GM23338 (cell line): ENCODE measurements at regions not wholly inside any gene's neighbourhood (a gene's known extent, or its start where the extent isn't known, plus 50 kb on each side); places are given as distances from the start of the nearest gene placed in this dataset.

Source experiments
- ATAC-seq: fragments of 200-7000 bp; cut with Tn5 transposase; 3 replicates; pipeline ENCODE4 v1.9.1; 2020
- DNase-seq: peaks from one replicate; pipeline ENCODE4 v3.0.0-alpha.2; 2015; ENCODE audit warnings: low spot score
- H2AFZ ChIP-seq: fragments of 200-600 bp; sonication (generic); 2 replicates; pipeline ENCODE4 v1.8.0; 2016; ENCODE audit warnings: antibody characterized with exemption, mild to moderate bottlenecking, moderate library complexity
- H3F3A ChIP-seq: fragments of 200-600 bp; sonication (generic); replicated peaks from 2 replicates; pipeline ENCODE4 v1.8.0; 2017; ENCODE audit warnings: antibody characterized with exemption, mixed run types, low read depth
- H3K27ac ChIP-seq: fragments of 200-600 bp; sonication (generic); 2 replicates; pipeline ENCODE4 v1.6.1; 2016; ENCODE audit warnings: low read depth
- H3K27me3 ChIP-seq: fragments of 200-600 bp; sonication (generic); 2 replicates; pipeline ENCODE4 v1.8.0; 2016; ENCODE audit warnings: mild to moderate bottlenecking, mixed run types, moderate library complexity; ENCODE audit not compliant: insufficient read depth
- H3K36me3 ChIP-seq: fragments of 200-600 bp; sonication (generic); 2 replicates; pipeline ENCODE4 v1.8.0; 2016; ENCODE audit warnings: mild to moderate bottlenecking; ENCODE audit not compliant: insufficient read depth
- H3K4me1 ChIP-seq: fragments of 200-600 bp; sonication (generic); 2 replicates; pipeline ENCODE4 v1.8.0; 2016; ENCODE audit warnings: mild to moderate bottlenecking, moderate library complexity; ENCODE audit not compliant: insufficient read depth
- H3K4me2 ChIP-seq: fragments of 200-600 bp; sonication (generic); 2 replicates; pipeline ENCODE4 v1.7.1; 2017; ENCODE audit warnings: mixed run types
- H3K4me3 ChIP-seq: fragments of 200-600 bp; sonication (generic); 2 replicates; pipeline ENCODE4 v1.6.1; 2016; ENCODE audit warnings: mixed run types
- H3K79me2 ChIP-seq: fragments of 200-600 bp; sonication (generic); replicated peaks from 2 replicates; pipeline ENCODE4 v1.8.0; 2017; ENCODE audit warnings: mild to moderate bottlenecking; ENCODE audit not compliant: insufficient read depth
- H3K9me2 ChIP-seq: fragments of 200-600 bp; sonication (generic); 2 replicates; pipeline ENCODE4 v1.8.0; 2017; ENCODE audit not compliant: insufficient read depth
- H4K20me1 ChIP-seq: fragments of 200-600 bp; sonication (generic); replicated peaks from 2 replicates; pipeline ENCODE4 v1.8.0; 2017; ENCODE audit warnings: mild to moderate bottlenecking; ENCODE audit not compliant: insufficient read depth
- H3K27ac Mint-ChIP-seq: 2 replicates; pipeline ENCODE4 v1.8.0; 2020; ENCODE audit warnings: inconsistent platforms, mild to moderate bottlenecking, moderate library complexity, mixed read lengths
- H3K27me3 Mint-ChIP-seq: 3 replicates; pipeline ENCODE4 v1.8.0; 2022; ENCODE audit warnings: low read depth, mild to moderate bottlenecking, moderate library complexity, mixed read lengths, inconsistent platforms; ENCODE audit not compliant: insufficient read depth, poor library complexity
- H3K36me3 Mint-ChIP-seq: 3 replicates; pipeline ENCODE4 v1.8.0; 2021; ENCODE audit warnings: low read depth, mild to moderate bottlenecking, inconsistent platforms, moderate library complexity, mixed read lengths
- H3K4me1 Mint-ChIP-seq: 3 replicates; pipeline ENCODE4 v1.8.0; 2020; ENCODE audit warnings: mild to moderate bottlenecking, inconsistent platforms, mixed read lengths
- H3K4me3 Mint-ChIP-seq: 3 replicates; pipeline ENCODE4 v1.8.0; 2021; ENCODE audit warnings: moderate library complexity, mild to moderate bottlenecking, inconsistent platforms, mixed read lengths
- H3K9me3 Mint-ChIP-seq: 3 replicates; pipeline ENCODE4 v1.8.0; 2020; ENCODE audit warnings: moderate library complexity, mild to moderate bottlenecking, inconsistent platforms, mixed read lengths
- CTCF ChIP-seq, 2 experiments: fragments of 200-600 bp in 1 of 2; sonication (generic) in 1 of 2; conservative IDR thresholded peaks; 2 replicates each; pipeline versions ENCODE4 v1.5.1 to v1.6.1; 2016 to 2017; ENCODE audit warnings: antibody characterized with exemption in 2 of 2, low read depth in 2 of 2, mild to moderate bottlenecking in 2 of 2, moderate library complexity in 1 of 2
- ETS1 ChIP-seq: IDR thresholded peaks from 2 replicates; pipeline ENCODE4 v1.6.1; 2016; ENCODE audit warnings: antibody characterized with exemption
- EZH2phosphoT487 ChIP-seq: fragments of 200-600 bp; sonication (generic); IDR thresholded peaks from one replicate; pipeline ENCODE4 v1.8.1; 2018; ENCODE audit warnings: antibody characterized with exemption; ENCODE audit not compliant: unreplicated experiment
- NANOG ChIP-seq: IDR thresholded peaks from 2 replicates; pipeline ENCODE4 v1.6.1; 2016; ENCODE audit warnings: antibody characterized with exemption, borderline replicate concordance
- POLR2AphosphoS5 ChIP-seq: IDR thresholded peaks from 2 replicates; pipeline ENCODE4 v1.6.1; 2016; ENCODE audit warnings: antibody characterized with exemption, low read depth
- ZNF114 ChIP-seq: fragments of 250-450 bp; sonication (Bioruptor Pico); IDR thresholded peaks from 2 replicates; pipeline ENCODE4 v1.5.0; 2020; ENCODE audit warnings: mild to moderate bottlenecking, moderate library complexity
- ZNF331 ChIP-seq: fragments of 250-450 bp; sonication (Bioruptor Pico); IDR thresholded peaks from 2 replicates; pipeline ENCODE4 v1.5.0; 2020; ENCODE audit warnings: low read depth, mild to moderate bottlenecking, moderate library complexity
- TF ChIP-seq, protein P1 (sequence below): fragments of 250-450 bp; sonication (Bioruptor Pico); IDR thresholded peaks from 2 replicates; pipeline ENCODE4 v1.5.0; 2020; ENCODE audit warnings: mild to moderate bottlenecking, moderate library complexity

DNA sequence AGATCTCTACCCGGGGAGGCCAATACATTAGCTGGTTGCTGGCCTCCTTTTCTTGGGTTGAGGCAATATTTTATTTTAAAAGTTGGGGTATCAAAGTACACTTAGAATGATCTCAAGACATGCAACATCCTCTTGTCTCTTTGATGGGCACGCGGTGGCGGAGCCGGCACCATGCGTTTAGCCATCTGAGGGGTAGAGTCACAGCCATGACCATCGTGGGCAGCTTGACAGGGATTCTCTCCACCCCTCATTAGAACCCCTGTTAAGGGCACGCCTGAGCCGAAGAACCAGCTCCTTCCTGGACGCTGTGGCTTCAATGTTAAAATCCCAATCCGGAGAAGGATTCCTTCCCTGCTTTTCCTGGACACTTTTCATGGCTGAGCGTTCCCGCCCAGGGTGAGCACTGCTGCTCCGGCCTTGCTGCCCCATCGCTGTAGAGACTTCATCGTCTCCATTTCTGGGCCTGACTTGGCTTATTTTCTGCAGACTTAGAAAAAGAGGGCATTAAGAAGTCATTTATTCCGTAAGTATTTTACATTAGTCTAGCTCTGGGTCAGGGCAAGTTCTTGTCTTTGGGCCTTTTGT, 142.7 kb upstream of the CDH4 start (continued):
- TF ChIP-seq, protein P1, sequence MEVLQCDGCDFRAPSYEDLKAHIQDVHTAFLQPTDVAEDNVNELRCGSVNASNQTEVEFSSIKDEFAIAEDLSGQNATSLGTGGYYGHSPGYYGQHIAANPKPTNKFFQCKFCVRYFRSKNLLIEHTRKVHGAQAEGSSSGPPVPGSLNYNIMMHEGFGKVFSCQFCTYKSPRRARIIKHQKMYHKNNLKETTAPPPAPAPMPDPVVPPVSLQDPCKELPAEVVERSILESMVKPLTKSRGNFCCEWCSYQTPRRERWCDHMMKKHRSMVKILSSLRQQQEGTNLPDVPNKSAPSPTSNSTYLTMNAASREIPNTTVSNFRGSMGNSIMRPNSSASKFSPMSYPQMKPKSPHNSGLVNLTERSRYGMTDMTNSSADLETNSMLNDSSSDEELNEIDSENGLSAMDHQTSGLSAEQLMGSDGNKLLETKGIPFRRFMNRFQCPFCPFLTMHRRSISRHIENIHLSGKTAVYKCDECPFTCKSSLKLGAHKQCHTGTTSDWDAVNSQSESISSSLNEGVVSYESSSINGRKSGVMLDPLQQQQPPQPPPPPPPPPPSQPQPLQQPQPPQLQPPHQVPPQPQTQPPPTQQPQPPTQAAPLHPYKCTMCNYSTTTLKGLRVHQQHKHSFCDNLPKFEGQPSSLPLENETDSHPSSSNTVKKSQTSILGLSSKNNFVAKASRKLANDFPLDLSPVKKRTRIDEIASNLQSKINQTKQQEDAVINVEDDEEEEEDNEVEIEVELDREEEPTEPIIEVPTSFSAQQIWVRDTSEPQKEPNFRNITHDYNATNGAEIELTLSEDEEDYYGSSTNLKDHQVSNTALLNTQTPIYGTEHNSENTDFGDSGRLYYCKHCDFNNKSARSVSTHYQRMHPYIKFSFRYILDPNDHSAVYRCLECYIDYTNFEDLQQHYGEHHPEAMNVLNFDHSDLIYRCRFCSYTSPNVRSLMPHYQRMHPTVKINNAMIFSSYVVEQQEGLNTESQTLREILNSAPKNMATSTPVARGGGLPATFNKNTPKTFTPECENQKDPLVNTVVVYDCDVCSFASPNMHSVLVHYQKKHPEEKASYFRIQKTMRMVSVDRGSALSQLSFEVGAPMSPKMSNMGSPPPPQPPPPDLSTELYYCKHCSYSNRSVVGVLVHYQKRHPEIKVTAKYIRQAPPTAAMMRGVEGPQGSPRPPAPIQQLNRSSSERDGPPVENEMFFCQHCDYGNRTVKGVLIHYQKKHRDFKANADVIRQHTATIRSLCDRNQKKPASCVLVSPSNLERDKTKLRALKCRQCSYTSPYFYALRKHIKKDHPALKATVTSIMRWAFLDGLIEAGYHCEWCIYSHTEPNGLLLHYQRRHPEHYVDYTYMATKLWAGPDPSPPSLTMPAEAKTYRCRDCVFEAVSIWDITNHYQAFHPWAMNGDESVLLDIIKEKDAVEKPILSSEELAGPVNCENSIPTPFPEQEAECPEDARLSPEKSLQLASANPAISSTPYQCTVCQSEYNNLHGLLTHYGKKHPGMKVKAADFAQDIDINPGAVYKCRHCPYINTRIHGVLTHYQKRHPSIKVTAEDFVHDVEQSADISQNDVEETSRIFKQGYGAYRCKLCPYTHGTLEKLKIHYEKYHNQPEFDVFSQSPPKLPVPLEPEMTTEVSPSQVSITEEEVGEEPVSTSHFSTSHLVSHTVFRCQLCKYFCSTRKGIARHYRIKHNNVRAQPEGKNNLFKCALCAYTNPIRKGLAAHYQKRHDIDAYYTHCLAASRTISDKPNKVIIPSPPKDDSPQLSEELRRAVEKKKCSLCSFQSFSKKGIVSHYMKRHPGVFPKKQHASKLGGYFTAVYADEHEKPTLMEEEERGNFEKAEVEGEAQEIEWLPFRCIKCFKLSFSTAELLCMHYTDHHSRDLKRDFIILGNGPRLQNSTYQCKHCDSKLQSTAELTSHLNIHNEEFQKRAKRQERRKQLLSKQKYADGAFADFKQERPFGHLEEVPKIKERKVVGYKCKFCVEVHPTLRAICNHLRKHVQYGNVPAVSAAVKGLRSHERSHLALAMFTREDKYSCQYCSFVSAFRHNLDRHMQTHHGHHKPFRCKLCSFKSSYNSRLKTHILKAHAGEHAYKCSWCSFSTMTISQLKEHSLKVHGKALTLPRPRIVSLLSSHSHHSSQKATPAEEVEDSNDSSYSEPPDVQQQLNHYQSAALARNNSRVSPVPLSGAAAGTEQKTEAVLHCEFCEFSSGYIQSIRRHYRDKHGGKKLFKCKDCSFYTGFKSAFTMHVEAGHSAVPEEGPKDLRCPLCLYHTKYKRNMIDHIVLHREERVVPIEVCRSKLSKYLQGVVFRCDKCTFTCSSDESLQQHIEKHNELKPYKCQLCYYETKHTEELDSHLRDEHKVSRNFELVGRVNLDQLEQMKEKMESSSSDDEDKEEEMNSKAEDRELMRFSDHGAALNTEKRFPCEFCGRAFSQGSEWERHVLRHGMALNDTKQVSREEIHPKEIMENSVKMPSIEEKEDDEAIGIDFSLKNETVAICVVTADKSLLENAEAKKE = no peak
- no peak for TF ChIP-seq ZNF114 (CRISPR knock-in tag)
- no peak for TF ChIP-seq CTCF (conservative IDR thresholded peaks at IDR 0.05; ENCODE audit: low read depth in 2 of 2)

DNA sequence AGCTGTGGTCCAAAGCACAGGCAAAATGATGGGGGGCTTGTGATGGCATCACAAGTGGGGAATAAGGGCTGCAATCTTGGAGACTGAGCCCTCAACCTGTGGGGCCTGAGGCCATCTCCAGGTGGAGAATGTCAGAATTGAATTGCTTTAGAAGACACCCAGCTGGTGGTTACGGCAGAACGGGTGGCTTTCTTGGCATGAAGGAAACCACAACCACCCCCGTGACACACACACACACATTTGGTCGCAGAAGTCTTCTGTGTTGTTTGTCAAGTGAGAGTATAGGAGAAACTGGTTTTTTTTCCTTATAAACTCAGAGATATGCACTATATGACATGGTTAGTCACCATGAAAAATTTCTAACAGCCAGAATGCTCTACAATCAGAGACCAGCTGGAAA, 139.5 kb upstream of the CDH4 start:
- Histone ChIP-seq H2AFZ (no peak overlapping the region), H3K9me2 (no peaks in the 10 kb centered on the region), H3K79me2 (no peaks in the 10 kb centered on the region), H4K20me1 (no peaks in the 10 kb centered on the region), H3K27ac (no peak overlapping the region), H3K27me3 (no peaks in the 10 kb centered on the region), H3K4me1 (no peaks in the 10 kb centered on the region), H3F3A (no peaks in the 10 kb centered on the region), H3K36me3 (no peaks in the 10 kb centered on the region), H3K4me3 (no peak overlapping the region), H3K4me2 (no peak overlapping the region)
- H3K4me3 Mint-ChIP-seq = no peak overlapping the region
- H3K27me3 Mint-ChIP-seq = peaks cover 12% of the 10 kb centered on the region
- H3K9me3 Mint-ChIP-seq = no peaks in the 10 kb centered on the region; the same call in 1 of the 3 replicates
- H3K36me3 Mint-ChIP-seq = no peaks in the 10 kb centered on the region
- no peak overlapping the region for H3K27ac Mint-ChIP-seq
- H3K4me1 Mint-ChIP-seq = no peaks in the 10 kb centered on the region
- DNase-seq (no peak), ATAC-seq (no peak)
- no peak for TF ChIP-seq NANOG
- no peak for TF ChIP-seq ZNF331
- TF ChIP-seq ZNF114 (CRISPR knock-in tag) = no peak
- TF ChIP-seq POLR2AphosphoS5 = no peak
- TF ChIP-seq ETS1 = no peak
- no peak for TF ChIP-seq EZH2phosphoT487
